WERI-Rb-1 (cell line): ENCODE measurements at regions not wholly inside any gene's neighbourhood (a gene's known extent, or its start where the extent isn't known, plus 50 kb on each side); places are given as distances from the start of the nearest gene placed in this dataset.
"Not testable (repeated sequence)": the region's sequence is repeated elsewhere in the genome, so short reads cannot be mapped to it uniquely, and the experiment has no call there.

Experiments used
- DNase-seq: peaks from one replicate; pipeline ENCODE4 v3.0.0-alpha.2; 2020
- H3K27ac ChIP-seq: fragments of 250-450 bp; sonication (Bioruptor Pico); 2 replicates; pipeline ENCODE4 v1.5.1; 2020; ENCODE audit warnings: mild to moderate bottlenecking, moderate library complexity
- H3K27me3 ChIP-seq: fragments of 250-450 bp; sonication (Bioruptor Pico); 2 replicates; pipeline ENCODE4 v1.5.1; 2021; ENCODE audit warnings: mild to moderate bottlenecking, low read depth, moderate library complexity; ENCODE audit not compliant: insufficient read depth, severe bottlenecking
- H3K36me3 ChIP-seq: fragments of 250-450 bp; sonication (Bioruptor Pico); 2 replicates; pipeline ENCODE4 v1.5.1; 2020; ENCODE audit warnings: mild to moderate bottlenecking, moderate library complexity
- H3K4me3 ChIP-seq: 2 replicates; pipeline ENCODE4 v1.5.1; 2011; ENCODE audit warnings: low read depth, mild to moderate bottlenecking, control low read depth, low read length
- H3K9me3 ChIP-seq: fragments of 250-450 bp; sonication (Bioruptor Pico); 2 replicates; pipeline ENCODE4 v1.5.1; 2021; ENCODE audit warnings: mild to moderate bottlenecking, moderate library complexity; ENCODE audit not compliant: severe bottlenecking
- TF ChIP-seq, protein P1 (sequence below): IDR thresholded peaks from 2 replicates; pipeline ENCODE4 v1.5.1; 2011; ENCODE audit warnings: low read depth, mild to moderate bottlenecking, control low read depth, inconsistent platforms, low read length

DNA sequence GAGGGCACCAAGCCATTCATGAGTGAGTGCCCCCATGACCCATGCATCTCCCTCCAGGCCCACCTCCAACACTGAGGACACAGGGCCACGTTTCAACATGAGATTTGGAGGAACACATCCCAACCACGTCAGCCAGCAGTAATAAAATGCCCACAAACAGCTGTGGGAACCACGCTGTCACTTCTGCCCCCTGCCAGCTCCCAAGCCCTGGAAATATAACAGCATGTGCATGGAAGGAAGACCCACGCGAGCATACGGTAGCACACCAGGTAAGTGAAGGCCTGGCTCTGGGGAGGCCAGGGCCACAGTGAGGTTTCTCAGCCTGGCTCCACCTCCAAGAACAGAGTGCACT lies 168.9 kb upstream of the PFKP start:
- H3K27ac ChIP-seq = no peak overlapping the region
- TF ChIP-seq, protein P1, sequence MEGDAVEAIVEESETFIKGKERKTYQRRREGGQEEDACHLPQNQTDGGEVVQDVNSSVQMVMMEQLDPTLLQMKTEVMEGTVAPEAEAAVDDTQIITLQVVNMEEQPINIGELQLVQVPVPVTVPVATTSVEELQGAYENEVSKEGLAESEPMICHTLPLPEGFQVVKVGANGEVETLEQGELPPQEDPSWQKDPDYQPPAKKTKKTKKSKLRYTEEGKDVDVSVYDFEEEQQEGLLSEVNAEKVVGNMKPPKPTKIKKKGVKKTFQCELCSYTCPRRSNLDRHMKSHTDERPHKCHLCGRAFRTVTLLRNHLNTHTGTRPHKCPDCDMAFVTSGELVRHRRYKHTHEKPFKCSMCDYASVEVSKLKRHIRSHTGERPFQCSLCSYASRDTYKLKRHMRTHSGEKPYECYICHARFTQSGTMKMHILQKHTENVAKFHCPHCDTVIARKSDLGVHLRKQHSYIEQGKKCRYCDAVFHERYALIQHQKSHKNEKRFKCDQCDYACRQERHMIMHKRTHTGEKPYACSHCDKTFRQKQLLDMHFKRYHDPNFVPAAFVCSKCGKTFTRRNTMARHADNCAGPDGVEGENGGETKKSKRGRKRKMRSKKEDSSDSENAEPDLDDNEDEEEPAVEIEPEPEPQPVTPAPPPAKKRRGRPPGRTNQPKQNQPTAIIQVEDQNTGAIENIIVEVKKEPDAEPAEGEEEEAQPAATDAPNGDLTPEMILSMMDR = no peak
- no peaks in the 10 kb centered on the region for H3K9me3 ChIP-seq
- H3K27me3 ChIP-seq = no peaks in the 10 kb centered on the region
- H3K36me3 ChIP-seq = no peaks in the 10 kb centered on the region
- no peak for DNase-seq
- no peak overlapping the region for H3K4me3 ChIP-seq

DNA sequence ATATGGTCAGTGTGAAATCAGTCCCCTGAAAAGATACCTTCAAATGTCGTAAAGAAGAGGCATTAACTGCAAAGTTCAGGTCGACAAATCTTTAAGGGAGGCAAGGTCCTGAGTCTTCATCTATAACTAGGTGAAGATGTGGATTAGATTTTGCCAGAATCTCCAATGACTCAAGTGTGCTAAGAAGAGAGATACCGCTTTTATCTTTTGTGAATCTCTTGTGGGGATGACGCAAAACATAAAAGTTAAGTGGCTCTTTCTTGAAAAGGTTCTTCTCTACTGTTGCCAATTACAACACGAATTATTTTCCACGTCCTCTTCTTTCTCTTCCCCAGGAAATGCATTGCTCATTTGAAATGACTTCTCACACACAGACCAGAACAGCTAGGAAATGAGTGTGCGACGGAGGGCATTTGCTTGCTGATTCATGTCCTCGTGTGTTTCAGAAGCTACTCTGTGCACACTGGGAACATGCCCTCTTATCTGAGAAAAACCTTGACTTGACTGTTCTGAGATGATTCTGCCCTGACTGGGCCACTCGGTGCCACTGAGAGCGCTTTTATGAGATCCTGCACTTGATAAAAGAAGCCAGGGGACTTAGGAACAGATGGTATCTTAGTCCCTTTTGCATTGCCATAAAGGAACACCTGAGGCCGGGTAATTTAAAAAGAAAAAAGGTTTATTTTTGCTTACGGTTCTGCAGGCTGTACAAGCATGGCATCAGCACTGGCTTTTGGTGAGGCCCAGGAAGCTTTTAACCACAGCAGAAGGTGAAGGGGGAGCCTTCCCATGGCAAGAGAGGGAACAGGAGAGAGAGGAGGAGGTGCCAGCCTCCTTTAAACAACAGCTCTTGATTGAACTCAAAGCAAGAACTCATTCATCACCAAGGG lies 169.5 kb upstream of the PFKP start:
- Histone ChIP-seq H3K27me3 (no peaks in the 10 kb centered on the region), H3K9me3 (no peaks in the 10 kb centered on the region), H3K27ac (no peak overlapping the region), H3K36me3 (no peaks in the 10 kb centered on the region), H3K4me3 (no peak overlapping the region)
- TF ChIP-seq, protein P1 = no peak
- no peak for DNase-seq

DNA sequence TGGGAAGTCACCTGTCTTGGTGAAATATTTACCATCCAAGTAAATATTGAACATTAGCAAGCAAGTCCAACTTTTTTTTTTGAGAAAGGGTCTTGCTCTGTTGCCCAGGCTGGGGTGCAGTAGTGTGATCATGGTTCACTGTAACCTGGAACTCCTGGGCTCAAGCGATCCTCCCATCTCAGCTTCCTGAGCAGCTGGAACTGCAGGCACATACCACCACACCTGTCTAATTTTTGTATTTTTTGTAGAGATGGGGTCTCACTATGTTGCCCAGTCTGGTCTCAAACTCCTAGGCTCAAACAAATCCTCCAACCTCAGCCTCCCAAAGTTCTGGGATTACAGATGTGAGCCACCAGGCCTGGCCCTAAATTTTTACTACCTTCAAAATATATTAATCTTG lies 171.0 kb upstream of the PFKP start:
- H3K4me3 ChIP-seq, H3K27me3 ChIP-seq, H3K27ac ChIP-seq: not testable (repeated sequence)

DNA sequence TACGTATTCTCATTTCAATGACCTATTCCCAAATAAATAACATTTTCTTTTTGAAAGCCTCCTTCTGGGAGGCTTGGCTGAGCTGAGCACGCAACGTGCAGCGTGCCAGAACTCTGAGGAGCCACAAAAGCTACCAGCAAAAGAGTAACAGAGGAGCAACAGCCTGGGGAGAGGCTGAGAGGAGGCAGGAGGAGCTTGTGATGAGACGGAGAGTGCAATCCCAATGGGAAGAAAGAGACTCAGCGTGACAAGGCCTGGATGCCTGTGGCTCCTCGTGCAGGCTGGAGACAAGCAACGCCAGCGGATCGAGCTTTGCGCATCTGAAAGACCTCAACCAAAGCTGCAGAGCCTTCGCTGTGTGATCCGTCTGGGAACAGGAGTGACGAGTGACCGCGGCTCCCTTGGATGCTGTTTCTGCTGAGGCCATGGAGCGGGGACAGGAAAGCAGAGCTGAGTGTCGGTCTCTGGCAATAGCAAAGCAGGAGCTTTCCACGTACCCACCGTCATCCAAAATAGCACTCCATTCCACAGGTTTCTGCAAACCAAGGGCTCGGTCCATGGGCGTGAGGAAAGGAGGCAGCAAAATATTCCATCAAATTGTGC lies 171.7 kb upstream of the PFKP start:
- Histone ChIP-seq H3K36me3 (no peaks in the 10 kb centered on the region), H3K27ac (no peak overlapping the region), H3K9me3 (no peaks in the 10 kb centered on the region), H3K4me3 (no peak overlapping the region), H3K27me3 (no peaks in the 10 kb centered on the region)
- TF ChIP-seq, protein P1 = no peak
- DNase-seq = no peak

More for the DNA sequence above, 171.0 kb upstream of the PFKP start:
- DNase-seq, H3K36me3 ChIP-seq, H3K9me3 ChIP-seq: not testable (repeated sequence)

GRCh38 chr10:2893991-2894390 lies 173.4 kb upstream of the PFKP start:
- Histone ChIP-seq H3K4me3 (no peak overlapping the region), H3K27ac (no peak overlapping the region), H3K9me3 (no peaks in the 10 kb centered on the region), H3K36me3 (no peaks in the 10 kb centered on the region), H3K27me3 (no peaks in the 10 kb centered on the region)
- DNase-seq = no peak
- TF ChIP-seq, protein P1 = no peak

DNA sequence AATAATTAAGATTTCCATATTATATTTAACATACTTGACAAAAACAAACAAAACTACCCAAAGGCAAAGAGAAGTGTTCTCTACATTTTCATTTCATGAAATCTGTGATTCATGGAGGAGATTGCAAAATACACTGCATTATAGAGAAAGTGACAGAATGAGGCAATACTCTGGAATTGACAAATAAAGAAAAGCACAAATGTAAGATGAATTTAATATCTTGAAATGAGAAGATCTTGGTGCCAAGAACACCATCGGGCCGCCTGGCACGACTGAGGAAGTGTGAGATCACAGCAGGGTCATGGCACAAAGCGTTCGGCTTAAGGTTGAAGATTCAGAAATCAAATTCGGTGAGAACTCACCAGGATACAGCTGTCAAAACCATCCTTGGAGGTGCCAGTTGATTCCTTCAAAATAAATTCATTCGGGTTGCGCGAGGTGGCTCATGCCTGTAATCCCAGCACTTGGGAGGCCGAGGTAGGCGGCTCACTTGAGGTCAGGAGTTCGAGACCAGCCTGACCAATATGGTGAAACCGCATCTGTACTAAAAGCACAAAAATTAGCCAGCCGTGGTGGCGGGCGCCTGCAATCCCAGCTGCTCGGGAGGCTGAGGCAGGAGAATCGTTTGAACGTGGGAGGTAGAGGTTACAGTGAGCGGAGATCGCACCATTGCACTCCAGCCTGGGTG lies 174.0 kb upstream of the PFKP start:
- DNase-seq = no peak
- Histone ChIP-seq H3K27me3 (no peaks in the 10 kb centered on the region), H3K4me3 (no peak overlapping the region), H3K27ac (no peak overlapping the region), H3K36me3 (no peaks in the 10 kb centered on the region), H3K9me3 (no peaks in the 10 kb centered on the region)
- TF ChIP-seq, protein P1 = no peak
